GM12878 (cell line): ENCODE measurements at regions not wholly inside any gene's neighbourhood (a gene's known extent, or its start where the extent isn't known, plus 50 kb on each side); places are given as distances from the start of the nearest gene placed in this dataset.
"Not testable (repeated sequence)": the region's sequence is repeated elsewhere in the genome, so short reads cannot be mapped to it uniquely, and the experiment has no call there.

Experiments
- ATF7 ChIP-seq: fragments of 450-650 bp; IDR thresholded peaks from 2 replicates; pipeline ENCODE4 v1.6.1; 2016; ENCODE audit warnings: low read depth, mild to moderate bottlenecking
- CBX5 ChIP-seq: sonication (generic); IDR thresholded peaks from 2 replicates; pipeline ENCODE4 v1.6.1; 2016; ENCODE audit warnings: low read depth, moderate library complexity, mild to moderate bottlenecking, inconsistent platforms
- CTCF ChIP-seq, 3 experiments: IDR thresholded peaks in 2 of 3; conservative IDR thresholded peaks in 1 of 3; 2 replicates each; pipeline ENCODE4 v1.5.1; 2011; ENCODE audit warnings: low read depth in 3 of 3, low read length in 3 of 3, mild to moderate bottlenecking in 3 of 3, control low read depth in 2 of 3, moderate library complexity in 2 of 3, inconsistent platforms in 1 of 3, mixed read lengths in 1 of 3; ENCODE audit not compliant: control insufficient read depth in 2 of 3, insufficient read depth in 1 of 3; ENCODE audit errors: extremely low read depth in 1 of 3
- MXI1 ChIP-seq: fragments of 150-350 bp; IDR thresholded peaks from 2 replicates; pipeline ENCODE4 v1.6.1; 2011; ENCODE audit warnings: low read depth, mild to moderate bottlenecking, inconsistent platforms, low read length, improper control_type of control experiment
- POLR2A ChIP-seq: IDR thresholded peaks from 2 replicates; pipeline ENCODE4 v1.6.1; 2011; ENCODE audit warnings: low read depth, mild to moderate bottlenecking, low read length

DNA sequence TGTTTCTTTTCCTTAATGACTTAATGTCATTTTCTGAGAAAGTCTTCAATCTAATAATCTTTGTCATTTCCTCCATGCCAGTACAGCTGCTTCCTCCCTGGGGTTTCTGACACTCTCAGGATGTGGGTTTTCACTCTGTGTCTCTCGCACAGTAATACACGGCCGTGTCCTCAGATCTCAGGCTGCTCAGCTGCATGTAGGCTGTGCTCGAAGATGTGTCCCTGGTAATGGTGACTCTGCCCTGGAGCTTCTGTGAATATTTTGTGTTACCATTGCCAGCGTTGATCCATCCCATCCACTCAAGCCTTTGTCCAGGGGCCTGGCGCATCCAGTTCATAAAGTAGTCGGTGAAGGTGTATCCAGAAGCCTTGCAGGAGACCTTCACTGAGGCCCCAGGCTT lies 97.6 kb downstream of the OR4M2 start:
- not testable (repeated sequence) for TF ChIP-seq MXI1; CTCF (IDR thresholded peaks at IDR 0.05 in 2 of 3, conservative IDR thresholded peaks at IDR 0.05 in 1 of 3; ENCODE audit: control insufficient read depth in 2 of 3, extremely low read depth in 1 of 3, insufficient read depth in 1 of 3, low read depth in 3 of 3, low read length in 3 of 3); CBX5; ATF7; POLR2A
